ENCODE measurements at regions not wholly inside any gene's neighbourhood (a gene's known extent, or its start where the extent isn't known, plus 50 kb on each side); places are given as distances from the start of the nearest gene placed in this dataset.

- Histone ChIP-seq H3K4me1 (ENCODE audit: insufficient read depth, low read length) (peaks cover 10% of the 10 kb centered on the region), H3K79me2 (ENCODE audit: low read length) (no peaks in the 10 kb centered on the region), H3K27me3 (ENCODE audit: low read length) (0 out of 2 replicates have a peak, but pooled peaks cover 10% of the 10 kb centered on the region), H3K36me3 (ENCODE audit: low read depth, low read length) (no peaks in the 10 kb centered on the region), H4K20me1 (ENCODE audit: low read length) (no peaks in the 10 kb centered on the region), H2AFZ (ENCODE audit: low read length) (no peak overlapping the region), H3K27ac (ENCODE audit: low read length) (no peak overlapping the region), H3K9me2 (replicated peaks; ENCODE audit: low read length) (no peaks in the 10 kb centered on the region), H3K4me2 (ENCODE audit: low read length) (no peak overlapping the region), H3K9me3 (ENCODE audit: low read length) (no peaks in the 10 kb centered on the region), H3F3A (ENCODE audit: low read length, unreplicated experiment) (no peaks in the 10 kb centered on the region), H3K9ac (ENCODE audit: low read length) (no peak overlapping the region), H3K4me3 (ENCODE audit: low read length) (no peak overlapping the region)
- DNase-seq (no peak), ATAC-seq (no peak)
- TF ChIP-seq CTCF (conservative IDR thresholded peaks at IDR 0.05; ENCODE audit: low read depth, low read length) (no peak), EZH2 (IDR thresholded peaks at IDR 0.05; ENCODE audit: low read length, unreplicated experiment) (no peak), EZH2phosphoT487 (IDR thresholded peaks at IDR 0.05; ENCODE audit: borderline replicate concordance, low read length) (no peak)
- ChIA-PET POLR2A (ENCODE audit: unreplicated experiment) (no interaction called here), CTCF (no interaction called here)
- BruUV-seq (replicated peaks) = no TSS peak
- intact Hi-C loops (cut with micrococcal nuclease) = no loop called here
These were observed 94.8 kb upstream of the RAB12 start for GRCh38 chr18:8514409-8514808.

- no peak for TF ChIP-seq CTCF (conservative IDR thresholded peaks at IDR 0.05; ENCODE audit: low read depth, low read length)
- TF ChIP-seq EZH2 (IDR thresholded peaks at IDR 0.05; ENCODE audit: low read length, unreplicated experiment) = no peak
- TF ChIP-seq EZH2phosphoT487 (IDR thresholded peaks at IDR 0.05; ENCODE audit: borderline replicate concordance, low read length) = no peak
- Histone ChIP-seq H3K79me2 (ENCODE audit: low read length) (no peaks in the 10 kb centered on the region), H3K9me2 (replicated peaks; ENCODE audit: low read length) (no peaks in the 10 kb centered on the region), H3K4me1 (ENCODE audit: insufficient read depth, low read length) (peaks cover 10% of the 10 kb centered on the region), H3K4me2 (ENCODE audit: low read length) (no peak overlapping the region), H3K27me3 (ENCODE audit: low read length) (0 out of 2 replicates have a peak, but pooled peaks cover 10% of the 10 kb centered on the region), H4K20me1 (ENCODE audit: low read length) (no peaks in the 10 kb centered on the region), H3F3A (ENCODE audit: low read length, unreplicated experiment) (no peaks in the 10 kb centered on the region), H3K4me3 (ENCODE audit: low read length) (no peak overlapping the region), H3K27ac (ENCODE audit: low read length) (no peak overlapping the region), H3K36me3 (ENCODE audit: low read depth, low read length) (no peaks in the 10 kb centered on the region), H3K9ac (ENCODE audit: low read length) (no peak overlapping the region), H3K9me3 (ENCODE audit: low read length) (no peaks in the 10 kb centered on the region), H2AFZ (ENCODE audit: low read length) (no peak overlapping the region)
- CTCF ChIA-PET = no interaction called here
- intact Hi-C loops (cut with micrococcal nuclease) = no loop called here
- no TSS peak for BruUV-seq (replicated peaks)
- DNase-seq (no peak), ATAC-seq (no peak)
- POLR2A ChIA-PET (ENCODE audit: unreplicated experiment) = no interaction called here
These were observed 93.9 kb upstream of the RAB12 start for GRCh38 chr18:8515142-8515865.
